B cell (primary cell): ENCODE measurements at regions not wholly inside any gene's neighbourhood (a gene's known extent, or its start where the extent isn't known, plus 50 kb on each side); places are given as distances from the start of the nearest gene placed in this dataset.

Experiments used
- ATAC-seq: fragments of 200-7000 bp; cut with Tn5 transposase; one replicate; pipeline ENCODE4 v1.10.0; 2021; ENCODE audit warnings: low read depth, mild to moderate bottlenecking, moderate number of reproducible peaks, moderate library complexity
- CTCF ChIA-PET: fragments of 350-600 bp; sonication (Branson Sonifier 250); formaldehyde crosslinking; loops from one replicate; lab custom pipeline; 2021; ENCODE audit warnings: antibody characterized with exemption, inconsistent platforms; lab: Charles Lee
- POLR2A ChIA-PET: fragments of 350-600 bp; sonication (Branson Sonifier 250); formaldehyde crosslinking; loops from one replicate; lab custom pipeline; 2021; ENCODE audit warnings: antibody characterized with exemption; lab: Charles Lee
- DNase-seq: peaks from one replicate; pipeline ENCODE4 v3.0.0; 2013
- H2AFZ ChIP-seq: 2 replicates; pipeline ENCODE4 v1.6.1; 2012; ENCODE audit warnings: mild to moderate bottlenecking, low read depth, low read length; ENCODE audit not compliant: insufficient read depth, poor library complexity, severe bottlenecking
- H3K27ac ChIP-seq, 2 donors: 1 replicate in 1 of 2; 2 replicates in 1 of 2; pipeline ENCODE4 v1.5.1; 2012 to 2013; ENCODE audit warnings: low read length in 2 of 2, mild to moderate bottlenecking in 2 of 2, moderate library complexity in 1 of 2
- H3K27me3 ChIP-seq, 4 experiments: fragments of 200-600 bp in 1 of 4; sonication (generic) in 1 of 4; replicated peaks in 1 of 4; 1 replicate in 2 of 4; 2 replicates in 2 of 4; pipeline versions ENCODE4 v1.6.1 to v1.7.0; 2013 to 2016; ENCODE audit warnings: low read length in 3 of 4, mild to moderate bottlenecking in 2 of 4, mixed read lengths in 1 of 4, moderate library complexity in 1 of 4; ENCODE audit not compliant: insufficient read depth in 4 of 4, control insufficient read depth in 3 of 4; ENCODE audit errors: control extremely low read depth in 1 of 4
- H3K36me3 ChIP-seq, 2 experiments: replicated peaks in 1 of 2; 1 replicate in 1 of 2; 2 replicates in 1 of 2; pipeline versions ENCODE4 v1.6.1 to v1.7.1; 2013; ENCODE audit warnings: low read length in 1 of 2; ENCODE audit not compliant: insufficient read depth in 2 of 2, control insufficient read depth in 1 of 2; ENCODE audit errors: control extremely low read depth in 1 of 2, extremely low read depth in 1 of 2
- H3K4me1 ChIP-seq, 2 donors: fragments of 200-600 bp in 1 of 2; sonication (generic) in 1 of 2; 1 replicate in 1 of 2; 2 replicates in 1 of 2; pipeline versions ENCODE4 v1.5.1 to v1.6.1; 2013 to 2017; ENCODE audit warnings: low read length in 2 of 2; ENCODE audit not compliant: control insufficient read depth in 2 of 2, insufficient read depth in 2 of 2
- H3K4me2 ChIP-seq: replicated peaks from 2 replicates; pipeline ENCODE3; 2012; ENCODE audit warnings: mild to moderate bottlenecking, low read depth, low read length; ENCODE audit not compliant: poor library complexity, severe bottlenecking
- H3K4me3 ChIP-seq, 5 experiments: fragments of 200-600 bp in 1 of 5; sonication (generic) in 1 of 5; 1 replicate in 3 of 5; 2 replicates in 2 of 5; pipeline versions ENCODE4 v1.5.1 to v1.7.0; 2011 to 2016; ENCODE audit warnings: low read length in 4 of 5, mild to moderate bottlenecking in 4 of 5, low read depth in 2 of 5, control low read depth in 1 of 5, moderate library complexity in 1 of 5; ENCODE audit not compliant: insufficient read depth in 1 of 5; ENCODE audit errors: control extremely low read depth in 1 of 5, extremely low read depth in 1 of 5
- H3K79me2 ChIP-seq: fragments of 200-600 bp; sonication (generic); one replicate; pipeline ENCODE4 v1.6.0; 2016; ENCODE audit warnings: low read length; ENCODE audit not compliant: control insufficient read depth, insufficient read depth
- H3K9ac ChIP-seq: fragments of 200-600 bp; sonication (generic); 2 replicates; pipeline ENCODE4 v1.6.1; 2017; ENCODE audit warnings: mild to moderate bottlenecking, low read length, moderate library complexity
- H3K9me3 ChIP-seq, 3 donors: one replicate each; pipeline versions ENCODE4 v1.6.1 to v1.7.1; 2013; ENCODE audit warnings: low read length in 2 of 3; ENCODE audit not compliant: control insufficient read depth in 2 of 3, insufficient read depth in 1 of 3; ENCODE audit errors: control extremely low read depth in 1 of 3
- H4K20me1 ChIP-seq: 2 replicates; pipeline ENCODE4 v1.6.0; 2012; ENCODE audit warnings: mild to moderate bottlenecking, low read length; ENCODE audit not compliant: insufficient read depth, control insufficient read depth, poor library complexity, severe bottlenecking
- H3K27ac Mint-ChIP-seq: one replicate; pipeline ENCODE4 v1.8.0; 2021; ENCODE audit warnings: mixed read lengths
- H3K27me3 Mint-ChIP-seq: one replicate; pipeline ENCODE4 v1.8.0; 2021; ENCODE audit warnings: mixed read lengths
- H3K4me1 Mint-ChIP-seq: one replicate; pipeline ENCODE4 v1.8.0; 2021; ENCODE audit warnings: mixed read lengths
- H3K4me3 Mint-ChIP-seq: one replicate; pipeline ENCODE4 v1.8.0; 2021; ENCODE audit warnings: mixed read lengths
- H3K9me3 Mint-ChIP-seq: one replicate; pipeline ENCODE4 v1.8.0; 2022; ENCODE audit warnings: mixed read lengths; ENCODE audit not compliant: insufficient read depth
- CTCF ChIP-seq: fragments of 200-600 bp; IDR thresholded peaks from one replicate; pipeline ENCODE4 v1.8.0; 2022; ENCODE audit warnings: antibody characterized with exemption, mild to moderate bottlenecking
- EZH2 ChIP-seq: IDR thresholded peaks from 2 replicates; pipeline ENCODE4 v1.6.1; 2012; ENCODE audit warnings: borderline replicate concordance, low read depth, mild to moderate bottlenecking, moderate library complexity, low read length; ENCODE audit not compliant: insufficient read depth, poor library complexity, severe bottlenecking
- WGBS: methylation state at CpG from one replicate; pipeline ENCODE4 v1.1.5; 2013; ENCODE audit warnings: missing lambda C conversion rate; ENCODE audit not compliant: insufficient coverage; 5-methylcytosine and 5-hydroxymethylcytosine counted together
- intact Hi-C: fragments of 100-400 bp; cut with micrococcal nuclease; formaldehyde crosslinking; loops from one replicate; pipeline ENCODE4 v1.10.0; 2022

GRCh38 chr21:38680401-38680800 is 125.3 kb upstream of the ETS2 start:
- H3K36me3 ChIP-seq, result no peaks in the 10 kb centered on the region
- H3K27ac ChIP-seq, result no peak overlapping the region
- peaks cover 9% of the 10 kb centered on the region for H3K27me3 Mint-ChIP-seq
- H2AFZ ChIP-seq, result no peak overlapping the region
- H3K9me3 ChIP-seq, result peaks cover 0 to 4% (median 0%) of the 10 kb centered on the region in 3 donors
- H3K4me2 ChIP-seq, result no peak overlapping the region
- CTCF ChIA-PET, result no interaction called here
- no peaks in the 10 kb centered on the region for H3K9me3 Mint-ChIP-seq
- no peak overlapping the region for H3K27ac Mint-ChIP-seq
- H3K4me1 Mint-ChIP-seq, result no peaks in the 10 kb centered on the region
- H3K4me3 ChIP-seq, result no peak overlapping the region
- DNase-seq (no peak), ATAC-seq (no peak)
- no peaks in the 10 kb centered on the region for H3K79me2 ChIP-seq
- POLR2A ChIA-PET, result no interaction called here
- no peaks in the 10 kb centered on the region for H4K20me1 ChIP-seq
- H3K9ac ChIP-seq, result no peak overlapping the region
- intact Hi-C loops, result no loop called here
- H3K4me1 ChIP-seq, result no peaks in the 10 kb centered on the region
- no peak overlapping the region for H3K4me3 Mint-ChIP-seq
- 83% methylated on average over 2 of the region's 3 CpGs for WGBS
- no peaks in the 10 kb centered on the region for H3K27me3 ChIP-seq
- TF ChIP-seq EZH2 (no peak), CTCF (no peak)

GRCh38 chr21:38683222-38683621 is 122.5 kb upstream of the ETS2 start:
- Histone ChIP-seq H4K20me1 (no peaks in the 10 kb centered on the region), H3K4me2 (no peak overlapping the region), H2AFZ (no peak overlapping the region), H3K36me3 (no peaks in the 10 kb centered on the region), H3K9me3 (peaks cover 0 to 4% (median 0%) of the 10 kb centered on the region in 3 donors), H3K79me2 (no peaks in the 10 kb centered on the region), H3K4me3 (no peak overlapping the region), H3K9ac (no peak overlapping the region), H3K27ac (no peak overlapping the region), H3K4me1 (no peaks in the 10 kb centered on the region), H3K27me3 (no peaks in the 10 kb centered on the region)
- Mint-ChIP-seq H3K4me1 (no peaks in the 10 kb centered on the region), H3K4me3 (no peak overlapping the region), H3K27ac (no peak overlapping the region), H3K9me3 (no peaks in the 10 kb centered on the region), H3K27me3 (no peaks in the 10 kb centered on the region)
- ChIA-PET POLR2A (no interaction called here), CTCF (no interaction called here)
- DNase-seq, result no peak
- 74% methylated on average over 3 of the region's 4 CpGs for WGBS
- intact Hi-C loops, result no loop called here
- TF ChIP-seq CTCF, result no peak
- ATAC-seq, result no peak
